Activated T-helper 1 cell treated with Interleukin-2 at 50 U/mL for 16 hours (primary cell): ENCODE measurements at regions not wholly inside any gene's neighbourhood (a gene's known extent, or its start where the extent isn't known, plus 50 kb on each side); places are given as distances from the start of the nearest gene placed in this dataset.

Experiments used
- DNase-seq: peaks from one replicate; pipeline ENCODE4 v3.0.0-alpha.2; 2020; ENCODE audit warnings: low read depth

- no peak for DNase-seq
Observed at GRCh38 chr2:59974051-59974766, 579.2 kb downstream of the BCL11A start.

DNA sequence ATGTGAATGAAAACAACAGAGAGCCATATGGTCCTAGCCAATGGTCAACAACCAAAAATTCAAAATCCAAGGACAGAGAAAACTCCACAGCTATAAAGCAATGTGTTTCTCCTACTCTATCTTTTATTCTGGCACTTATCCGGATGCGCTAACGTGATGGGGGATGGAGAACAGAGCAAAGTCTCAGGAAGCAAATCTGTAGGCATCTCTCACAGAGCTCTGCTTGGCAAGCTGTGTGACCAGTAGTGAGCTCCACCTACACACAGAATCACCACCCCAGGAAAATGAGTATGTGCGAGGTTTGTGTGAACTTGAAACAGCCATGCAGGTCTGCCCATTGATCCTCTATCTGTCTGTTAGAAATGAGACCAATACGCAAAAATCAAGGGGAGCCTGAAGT, 584.3 kb downstream of the BCL11A start:
- no peak for DNase-seq

DNA sequence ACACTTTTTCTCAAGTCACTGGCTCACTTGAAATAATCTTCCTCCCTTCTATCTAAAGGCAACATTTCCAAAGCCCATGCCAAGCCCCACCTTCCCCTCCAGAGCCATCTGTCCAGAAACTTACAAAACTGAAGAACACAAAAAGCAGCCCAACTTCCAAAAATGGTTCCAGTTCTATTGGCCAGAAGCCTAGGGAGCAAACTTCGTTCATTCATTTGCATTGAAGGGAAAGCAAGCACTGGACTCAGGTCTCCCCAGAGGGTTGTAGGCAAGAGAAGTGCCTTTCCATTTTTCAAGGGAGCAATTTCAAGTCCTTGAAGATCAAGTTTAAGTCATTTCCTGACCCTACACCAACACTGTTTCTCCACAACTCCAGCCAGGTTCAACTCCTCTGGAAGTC, 585.0 kb downstream of the BCL11A start:
- no peak for DNase-seq

DNA sequence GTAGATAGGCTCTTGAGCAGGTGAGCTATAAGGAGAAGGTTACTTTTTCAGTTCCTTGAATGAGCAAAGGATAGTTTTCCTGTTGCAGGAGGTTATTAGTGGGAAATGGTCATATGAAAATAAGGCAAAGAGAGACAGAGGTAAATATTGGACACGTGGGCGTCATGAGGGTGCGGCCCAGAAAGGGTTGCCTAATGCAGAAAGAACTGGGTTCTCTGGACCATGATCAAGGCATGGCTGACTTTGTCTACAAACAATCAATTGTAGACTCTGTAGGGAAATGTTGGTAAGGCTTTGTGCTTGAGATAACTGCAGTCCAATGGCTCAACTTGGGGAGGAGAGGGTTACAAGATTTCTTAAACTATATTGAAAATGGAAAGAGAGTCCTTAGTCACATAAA, 585.8 kb downstream of the BCL11A start:
- no peak for DNase-seq

DNA sequence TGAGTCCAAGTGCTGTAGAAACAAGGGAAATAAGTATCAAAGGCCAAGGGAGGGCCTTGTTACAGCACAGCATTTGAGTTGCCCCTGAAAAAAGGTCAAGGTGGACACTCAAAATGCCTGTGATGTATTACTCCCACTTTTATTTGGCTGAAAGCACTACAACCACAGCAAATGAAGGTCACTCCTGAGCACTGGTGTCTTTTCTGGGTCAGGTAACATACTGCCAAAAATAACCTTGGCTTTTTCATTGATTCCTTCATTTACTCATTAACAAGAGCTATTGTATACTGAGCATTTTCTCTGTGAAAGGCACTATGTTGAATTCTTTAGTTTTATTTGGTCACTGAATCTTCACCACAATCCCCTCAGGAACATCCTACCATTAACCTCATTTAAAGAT, 590.3 kb downstream of the BCL11A start:
- DNase-seq: no peak

GRCh38 chr2:59961746-59962145, 591.7 kb downstream of the BCL11A start:
- no peak for DNase-seq

GRCh38 chr2:59959944-59960343, 593.5 kb downstream of the BCL11A start:
- DNase-seq: no peak

DNA sequence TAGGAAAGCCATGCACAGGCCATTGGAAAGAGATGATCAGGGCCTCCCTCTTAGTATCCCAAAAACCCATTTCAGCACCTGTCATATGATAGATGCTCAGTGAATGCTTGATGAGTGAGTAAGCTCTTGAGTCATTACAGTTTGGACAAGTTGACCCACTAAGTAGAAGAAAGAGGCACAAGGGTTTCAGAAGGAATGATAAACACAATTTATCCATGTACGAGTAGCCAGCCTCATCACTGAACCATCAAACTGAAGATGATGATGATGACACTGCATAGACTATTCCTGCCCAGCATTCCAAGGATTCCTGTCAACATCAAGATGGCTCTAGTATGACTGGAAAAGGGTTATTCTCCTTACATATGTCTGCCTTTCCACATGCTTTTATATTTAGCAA, 596.0 kb downstream of the BCL11A start:
- no peak for DNase-seq

DNA sequence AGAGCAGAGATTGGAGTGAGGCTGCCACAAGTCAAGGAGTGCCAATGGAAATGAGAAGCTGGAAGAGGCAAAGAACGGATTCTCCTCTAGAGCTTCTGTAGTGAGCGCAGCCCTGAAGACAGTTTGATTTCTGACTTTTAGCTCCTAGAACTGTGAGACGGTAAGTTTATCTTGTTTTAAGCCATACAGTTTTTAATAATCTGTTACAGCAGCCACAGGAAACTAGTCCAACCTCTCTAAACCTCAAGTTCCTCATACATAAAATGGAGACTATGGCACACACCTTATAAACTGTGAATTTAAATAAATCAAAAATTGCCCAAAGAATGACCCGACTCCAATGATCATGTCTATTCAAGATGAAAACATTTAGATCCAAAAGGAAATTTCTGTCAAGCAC, 596.5 kb downstream of the BCL11A start:
- no peak for DNase-seq

GRCh38 chr2:59947917-59948541, 605.4 kb downstream of the BCL11A start:
- no peak for DNase-seq

DNA sequence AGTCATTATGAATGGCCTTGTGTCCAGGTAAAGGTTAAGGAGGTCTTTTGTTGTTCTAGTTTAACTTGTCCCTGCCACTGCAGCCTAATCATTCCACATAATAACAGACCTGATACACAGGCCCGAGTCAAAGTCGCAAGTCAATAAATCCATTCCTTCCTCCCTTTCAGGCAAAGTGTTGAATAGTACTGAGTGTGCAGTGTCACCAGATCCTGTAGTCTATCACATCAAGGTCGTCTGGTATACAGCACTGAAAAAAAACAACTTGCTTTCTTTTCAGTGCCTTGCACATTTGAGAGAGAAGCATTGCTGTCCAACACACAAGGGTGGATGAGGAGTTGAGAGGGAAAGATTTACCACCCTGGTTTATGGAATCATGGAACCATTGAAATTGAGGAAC, 606.2 kb downstream of the BCL11A start:
- DNase-seq: no peak

DNA sequence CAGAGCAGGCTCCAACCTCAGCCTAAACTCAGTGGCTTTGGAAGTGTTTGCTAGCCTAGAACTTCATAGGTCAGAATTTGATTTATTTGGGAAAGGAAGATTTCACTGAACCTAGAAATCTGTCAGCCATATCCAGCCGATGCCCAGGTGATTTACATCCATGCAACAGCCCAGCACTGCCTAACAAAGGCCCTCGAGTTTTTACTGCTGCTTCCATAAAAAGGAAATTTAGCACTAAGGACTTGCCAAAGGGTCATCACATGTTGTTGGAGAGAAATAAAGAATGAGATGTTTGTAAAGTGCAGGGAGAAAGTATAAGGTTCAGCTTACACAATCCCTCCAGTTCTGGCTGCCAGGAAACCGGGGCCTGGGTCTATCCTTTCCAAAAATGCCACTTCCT, 614.2 kb downstream of the BCL11A start:
- no peak for DNase-seq

DNA sequence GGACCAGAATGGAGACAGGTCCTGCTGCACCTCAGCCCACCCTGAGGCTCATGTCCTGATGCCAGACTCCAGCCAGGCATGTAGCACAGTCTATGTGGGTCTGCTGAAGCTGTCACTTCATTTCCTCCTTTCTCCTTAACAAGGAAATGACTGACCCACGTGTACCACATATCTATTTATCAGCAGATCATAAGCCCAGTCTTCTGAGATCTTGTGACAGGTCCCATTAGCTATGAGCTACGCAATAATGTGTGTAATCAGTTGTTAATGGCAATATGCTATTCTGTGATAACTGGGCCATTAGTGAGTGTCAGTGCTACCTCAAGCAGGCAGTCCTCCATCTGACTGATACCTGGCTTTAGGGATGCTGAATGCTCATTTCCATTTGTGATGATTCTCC, 615.3 kb downstream of the BCL11A start:
- DNase-seq: no peak

DNA sequence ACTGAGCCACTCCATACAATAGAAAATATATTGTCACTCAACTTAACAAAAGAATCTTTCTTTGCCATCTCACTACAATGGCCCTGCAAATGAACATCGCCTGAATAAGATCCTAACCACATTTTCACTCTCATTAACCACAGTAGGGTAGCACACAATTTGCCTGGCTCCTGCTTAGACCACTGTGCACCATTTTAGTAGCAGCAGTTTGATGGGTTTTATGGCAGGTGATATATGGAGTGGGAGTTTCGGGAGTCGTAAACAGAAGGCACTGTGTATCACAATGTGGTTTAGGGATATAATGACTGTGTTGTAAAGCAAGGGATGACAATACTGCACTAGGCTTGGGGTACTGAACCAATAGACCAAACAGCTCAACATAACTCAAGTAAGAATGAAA, 617.4 kb downstream of the BCL11A start:
- no peak for DNase-seq

- DNase-seq: no peak
Observed at GRCh38 chr2:59935005-59935404, 618.4 kb downstream of the BCL11A start.

DNA sequence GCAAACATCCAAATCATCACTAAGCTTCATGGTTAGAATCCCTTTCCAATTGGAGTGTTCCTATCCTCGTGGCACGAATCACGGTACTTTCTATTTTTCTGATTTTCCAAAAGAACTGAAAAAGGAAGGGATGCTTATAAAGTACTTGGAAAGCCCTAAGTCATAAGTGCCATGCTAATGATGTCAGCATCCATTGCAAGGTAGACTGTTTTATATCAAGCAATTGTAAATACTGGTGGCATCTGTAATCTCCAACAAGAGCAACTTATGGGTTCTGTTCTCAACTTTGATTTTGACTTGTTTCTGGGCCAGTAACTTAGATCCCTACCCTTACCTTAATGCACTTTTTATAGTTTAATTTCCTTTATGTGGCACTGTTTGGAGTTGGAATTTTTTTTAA, 619.5 kb downstream of the BCL11A start:
- no peak for DNase-seq

- no peak for DNase-seq
Observed at GRCh38 chr2:59932341-59932740, 621.1 kb downstream of the BCL11A start.

DNA sequence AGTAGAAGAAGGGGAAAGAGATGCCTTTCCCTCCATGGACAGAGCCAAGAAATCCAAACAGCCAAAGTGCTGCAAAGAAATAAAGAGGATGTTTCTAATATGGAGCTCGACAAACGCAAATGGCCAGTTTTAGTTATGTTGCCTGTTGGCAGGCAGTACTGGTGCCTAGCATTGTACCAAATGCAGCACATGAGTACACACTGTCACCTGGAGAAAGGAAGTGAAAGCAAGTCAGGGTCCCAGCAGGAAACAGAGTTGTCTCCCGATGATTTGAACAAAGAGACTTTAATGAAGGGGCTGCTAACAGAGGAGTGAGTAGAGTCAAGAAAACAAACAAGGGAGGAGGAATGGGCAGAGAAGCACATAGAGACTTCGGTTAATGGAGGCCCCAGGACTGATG, 623.0 kb downstream of the BCL11A start:
- no peak for DNase-seq

DNA sequence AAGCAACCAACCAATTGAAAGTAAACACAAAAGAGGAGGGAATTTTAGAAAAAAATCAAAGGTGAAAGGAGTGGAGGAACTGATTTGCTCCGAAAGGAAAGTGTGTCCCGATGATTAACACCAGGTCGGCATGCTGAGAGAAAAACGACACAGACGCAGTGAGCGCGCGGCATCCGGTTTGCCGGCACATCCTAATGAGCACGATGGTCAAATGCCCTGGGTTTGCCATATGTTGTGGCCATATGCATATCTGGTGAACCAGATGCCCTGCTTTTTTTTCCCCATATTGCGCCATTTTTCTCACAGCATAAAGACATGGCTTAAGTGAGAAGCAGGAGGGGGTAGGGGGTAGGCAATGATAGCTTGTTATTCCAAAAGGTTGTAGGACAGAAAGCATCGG, 626.7 kb downstream of the BCL11A start:
- DNase-seq: no peak

DNA sequence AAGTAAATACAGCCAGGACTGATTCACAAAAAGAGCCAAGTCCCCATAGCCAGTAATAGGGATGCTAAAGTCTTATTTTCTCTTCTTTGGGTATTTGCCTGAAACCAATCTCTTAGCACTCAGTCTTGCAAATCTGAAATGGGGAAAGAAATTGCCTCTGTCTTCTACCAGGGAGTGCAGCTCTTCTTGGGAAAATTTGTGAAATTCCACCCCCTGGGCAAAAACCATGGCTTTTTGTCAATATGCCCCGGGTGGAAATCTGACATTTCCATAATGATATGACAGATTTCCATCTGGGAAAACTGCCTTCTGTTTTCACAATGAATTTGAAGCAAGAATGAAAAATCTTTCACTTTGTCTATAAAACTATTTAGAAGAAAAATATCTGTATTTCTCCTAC, 628.1 kb downstream of the BCL11A start:
- DNase-seq: no peak

DNA sequence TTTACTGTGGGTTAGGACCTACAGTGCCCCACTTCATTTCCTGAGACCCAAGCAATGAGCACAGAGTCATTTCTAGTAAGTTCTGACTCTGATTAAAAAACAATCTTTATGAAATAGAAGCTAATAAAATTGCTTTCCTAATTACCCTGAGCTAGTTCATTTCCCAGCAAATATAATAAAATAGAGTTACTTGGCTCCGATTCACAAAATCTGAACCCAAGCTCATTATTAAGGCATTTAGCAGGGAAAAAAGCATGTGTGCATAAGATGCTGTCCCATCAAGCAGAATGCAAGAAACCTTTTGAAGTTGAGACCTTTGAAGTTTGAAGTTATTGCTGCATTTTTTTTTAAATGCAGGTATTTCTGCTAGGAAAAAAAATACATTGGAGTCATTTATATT, 629.1 kb downstream of the BCL11A start:
- DNase-seq: no peak

GRCh38 chr2:59922450-59922849, 631.0 kb downstream of the BCL11A start:
- DNase-seq: no peak

DNA sequence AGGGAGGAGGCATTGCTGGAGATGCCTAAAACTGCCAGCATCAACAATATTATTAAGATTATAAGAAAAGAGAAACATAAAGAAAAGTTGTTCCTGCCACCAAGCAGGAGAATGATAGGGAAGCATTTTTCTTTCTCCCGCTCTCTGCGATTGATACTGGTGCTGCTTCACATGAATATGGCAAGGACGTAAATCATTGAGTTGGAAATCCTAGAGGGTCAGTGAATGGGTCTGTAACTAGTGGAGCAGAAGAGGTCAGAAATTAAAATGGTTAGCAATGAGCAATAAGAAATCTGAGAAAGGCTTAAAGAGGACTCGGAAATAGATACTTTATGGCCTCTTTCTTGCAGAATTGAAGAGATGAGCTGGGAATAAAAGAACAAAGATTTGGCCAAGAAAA, 631.7 kb downstream of the BCL11A start:
- DNase-seq: no peak

- no peak for DNase-seq
Observed at GRCh38 chr2:59920961-59921360, 632.5 kb downstream of the BCL11A start.
